GM21360 (cell line): ENCODE measurements at regions not wholly inside any gene's neighbourhood (a gene's known extent, or its start where the extent isn't known, plus 50 kb on each side); places are given as distances from the start of the nearest gene placed in this dataset.

ENCODE experiments used
- ATAC-seq: cut with Tn5 transposase; IDR thresholded peaks from one replicate; pipeline ENCODE4 v1.9.1; 2021; ENCODE audit warnings: mild to moderate bottlenecking, moderate library complexity; ENCODE audit not compliant: unreplicated experiment

- ATAC-seq = peak; percentile 31
These were observed 49.8 kb upstream of the BAHCC1 start for GRCh38 chr17:81345228-81346089.
